Esophagus squamous epithelium (tissue), 4 donors: ENCODE measurements at regions not wholly inside any gene's neighbourhood (a gene's known extent, or its start where the extent isn't known, plus 50 kb on each side); places are given as distances from the start of the nearest gene placed in this dataset.

Experiments used
- CTCF ChIP-seq, 6 experiments: fragments of 450-650 bp in 4 of 6; fragments of 200-600 bp in 2 of 6; sonication (generic) in 2 of 6; IDR thresholded peaks; one replicate each; pipeline ENCODE4 v1.5.1; 2016 to 2019; ENCODE audit warnings: antibody characterized with exemption in 6 of 6, mild to moderate bottlenecking in 4 of 6, moderate library complexity in 4 of 6
- POLR2A ChIP-seq, 4 donors: fragments of 450-650 bp; IDR thresholded peaks; one replicate each; pipeline ENCODE4 v1.6.1; 2017; ENCODE audit warnings: antibody characterized with exemption in 4 of 4, mild to moderate bottlenecking in 4 of 4, moderate library complexity in 3 of 4

- TF ChIP-seq CTCF (IDR thresholded peaks at IDR 0.05) (no peak), POLR2A (IDR thresholded peaks at IDR 0.05) (no peak)
Measured at GRCh38 chr13:103514619-103515018, 448.4 kb upstream of the SLC10A2 start.
